OCI-LY7 (cell line): ENCODE measurements at regions not wholly inside any gene's neighbourhood (a gene's known extent, or its start where the extent isn't known, plus 50 kb on each side); places are given as distances from the start of the nearest gene placed in this dataset.

Experiments
- BruUV-seq: library from RNA; stranded (reverse); fragments of 400-500 nt; replicated peaks from 2 replicates; lab custom pipeline; 2021; lab: Mats Ljungman, UMichigan
- CTCF ChIA-PET: fragments of 300-600 bp; sonication (Branson Sonifier 250); formaldehyde crosslinking; loops from one replicate; lab custom pipeline; 2022; ENCODE audit warnings: antibody characterized with exemption; ENCODE audit not compliant: unreplicated experiment; lab: Charles Lee
- POLR2A ChIA-PET: fragments of 300-600 bp; sonication (Branson Sonifier 250); formaldehyde crosslinking; loops from one replicate; lab custom pipeline; 2022; ENCODE audit warnings: antibody characterized with exemption; lab: Charles Lee
- DNase-seq: peaks from one replicate; pipeline ENCODE4 v3.0.0-alpha.2; 2015; ENCODE audit warnings: low spot score
- H2AFZ ChIP-seq: fragments of 200-600 bp; sonication (generic), shearing (Covaris generic); 2 replicates; pipeline ENCODE4 v1.6.1; 2014; ENCODE audit warnings: mild to moderate bottlenecking, antibody characterized with exemption, low read length, moderate library complexity
- H3K27ac ChIP-seq: fragments of 200-600 bp; sonication (generic); 2 replicates; pipeline ENCODE4 v1.5.1; 2014; ENCODE audit warnings: mixed run types, low read depth, mild to moderate bottlenecking, moderate library complexity, low read length, inconsistent platforms; ENCODE audit not compliant: poor library complexity, severe bottlenecking
- H3K36me3 ChIP-seq: fragments of 200-600 bp; sonication (generic); 2 replicates; pipeline ENCODE4 v1.6.1; 2014; ENCODE audit warnings: mild to moderate bottlenecking, antibody characterized with exemption, low read length, moderate library complexity, mixed read lengths; ENCODE audit not compliant: insufficient read depth
- H3K4me1 ChIP-seq: fragments of 200-600 bp; sonication (generic); 2 replicates; pipeline ENCODE4 v1.5.1; 2014; ENCODE audit warnings: mild to moderate bottlenecking, low read length; ENCODE audit not compliant: insufficient read depth, poor library complexity, severe bottlenecking
- H3K4me2 ChIP-seq: fragments of 200-600 bp; sonication (generic); 2 replicates; pipeline ENCODE4 v1.6.1; 2014; ENCODE audit warnings: mild to moderate bottlenecking, low read length
- H3K4me3 ChIP-seq: fragments of 200-600 bp; sonication (generic); 2 replicates; pipeline ENCODE4 v1.5.1; 2014; ENCODE audit warnings: mild to moderate bottlenecking, low read depth, low read length; ENCODE audit not compliant: poor library complexity, severe bottlenecking
- H3K79me2 ChIP-seq: fragments of 200-600 bp; sonication (generic); 2 replicates; pipeline ENCODE4 v1.6.1; 2016; ENCODE audit warnings: low read depth, mild to moderate bottlenecking, low read length, moderate library complexity, mixed read lengths; ENCODE audit not compliant: insufficient read depth
- H3K9me2 ChIP-seq: fragments of 200-600 bp; sonication (generic); 2 replicates; pipeline ENCODE4 v1.6.1; 2016; ENCODE audit warnings: mild to moderate bottlenecking, low read length, mixed read lengths; ENCODE audit not compliant: insufficient read depth
- H3K9me3 ChIP-seq: fragments of 200-600 bp; sonication (generic); 2 replicates; pipeline ENCODE4 v1.6.1; 2014; ENCODE audit warnings: mild to moderate bottlenecking, mixed run types, low read length, mixed read lengths
- H4K20me1 ChIP-seq: fragments of 200-600 bp; sonication (generic); 2 replicates; pipeline ENCODE4 v1.6.1; 2014; ENCODE audit warnings: mild to moderate bottlenecking, antibody characterized with exemption, low read length, moderate library complexity, mixed read lengths; ENCODE audit not compliant: insufficient read depth
- EZH2phosphoT487 ChIP-seq: fragments of 200-600 bp; sonication (generic); IDR thresholded peaks from 2 replicates; pipeline ENCODE4 v1.6.1; 2018; ENCODE audit warnings: low read depth, borderline replicate concordance, mild to moderate bottlenecking, mixed run types, antibody characterized with exemption, low read length, moderate library complexity, mixed read lengths
- intact Hi-C: fragments of 100-400 bp; cut with micrococcal nuclease; formaldehyde crosslinking; loops from one replicate; pipeline ENCODE4 v1.10.0; 2022; ENCODE audit not compliant: unreplicated experiment
- TF ChIP-seq, protein P1 (sequence below): fragments of 200-600 bp; sonication (generic); conservative IDR thresholded peaks from 2 replicates; pipeline ENCODE4 v1.5.1; 2014; ENCODE audit warnings: mild to moderate bottlenecking, antibody characterized with exemption, low read length, moderate library complexity, mixed read lengths

GRCh38 chr10:111390813-111391563, 314.2 kb downstream of the ADRA2A start:
- ChIA-PET POLR2A (interaction anchor here (0.6 kb wide), 1 partner anchor 1890 kb away, joined by 3 read pairs; no protein-coding TSS in a partner anchor), CTCF (no interaction called here)
- Histone ChIP-seq H3K27ac (no peak overlapping the region), H3K9me2 (no peaks in the 10 kb centered on the region), H4K20me1 (no peaks in the 10 kb centered on the region), H3K9me3 (no peaks in the 10 kb centered on the region), H3K79me2 (no peaks in the 10 kb centered on the region), H3K4me2 (no peak overlapping the region), H3K4me3 (no peak overlapping the region), H3K4me1 (no peaks in the 10 kb centered on the region), H2AFZ (no peak overlapping the region), H3K36me3 (no peaks in the 10 kb centered on the region)
- intact Hi-C loops, result no loop called here
- no TSS peak for BruUV-seq
- no peak for TF ChIP-seq EZH2phosphoT487
- TF ChIP-seq, protein P1, sequence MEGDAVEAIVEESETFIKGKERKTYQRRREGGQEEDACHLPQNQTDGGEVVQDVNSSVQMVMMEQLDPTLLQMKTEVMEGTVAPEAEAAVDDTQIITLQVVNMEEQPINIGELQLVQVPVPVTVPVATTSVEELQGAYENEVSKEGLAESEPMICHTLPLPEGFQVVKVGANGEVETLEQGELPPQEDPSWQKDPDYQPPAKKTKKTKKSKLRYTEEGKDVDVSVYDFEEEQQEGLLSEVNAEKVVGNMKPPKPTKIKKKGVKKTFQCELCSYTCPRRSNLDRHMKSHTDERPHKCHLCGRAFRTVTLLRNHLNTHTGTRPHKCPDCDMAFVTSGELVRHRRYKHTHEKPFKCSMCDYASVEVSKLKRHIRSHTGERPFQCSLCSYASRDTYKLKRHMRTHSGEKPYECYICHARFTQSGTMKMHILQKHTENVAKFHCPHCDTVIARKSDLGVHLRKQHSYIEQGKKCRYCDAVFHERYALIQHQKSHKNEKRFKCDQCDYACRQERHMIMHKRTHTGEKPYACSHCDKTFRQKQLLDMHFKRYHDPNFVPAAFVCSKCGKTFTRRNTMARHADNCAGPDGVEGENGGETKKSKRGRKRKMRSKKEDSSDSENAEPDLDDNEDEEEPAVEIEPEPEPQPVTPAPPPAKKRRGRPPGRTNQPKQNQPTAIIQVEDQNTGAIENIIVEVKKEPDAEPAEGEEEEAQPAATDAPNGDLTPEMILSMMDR, result no peak
- no peak for DNase-seq

DNA sequence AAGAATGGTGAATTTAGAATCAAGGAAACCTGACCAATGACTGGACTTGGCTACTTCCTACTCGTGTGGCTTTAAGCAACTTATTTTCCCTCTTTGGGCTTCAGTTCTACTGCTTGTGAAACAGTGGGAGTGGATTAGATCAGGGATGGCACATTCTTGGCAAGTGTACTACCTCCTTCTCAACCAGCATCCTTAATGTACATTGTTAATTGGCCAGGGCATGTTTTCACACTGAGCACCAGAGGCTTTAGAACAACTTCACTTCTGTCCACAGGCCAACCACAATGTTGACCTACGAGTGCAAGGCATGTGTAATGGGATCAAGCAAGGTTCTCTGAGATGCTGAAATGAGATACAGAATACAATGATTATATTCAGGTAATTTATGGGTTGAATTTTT, 315.3 kb downstream of the ADRA2A start:
- no TSS peak for BruUV-seq
- Histone ChIP-seq H3K79me2 (no peaks in the 10 kb centered on the region), H3K9me2 (no peaks in the 10 kb centered on the region), H3K4me2 (no peak overlapping the region), H3K9me3 (no peaks in the 10 kb centered on the region), H3K27ac (no peak overlapping the region), H3K4me3 (no peak overlapping the region), H3K4me1 (no peaks in the 10 kb centered on the region), H4K20me1 (no peaks in the 10 kb centered on the region), H3K36me3 (no peaks in the 10 kb centered on the region), H2AFZ (no peak overlapping the region)
- CTCF ChIA-PET, result no interaction called here
- TF ChIP-seq, protein P1, result no peak
- TF ChIP-seq EZH2phosphoT487, result no peak
- DNase-seq, result no peak
- intact Hi-C loops, result no loop called here
- POLR2A ChIA-PET, result interaction anchor here (0.6 to 0.7 kb wide), 2 partner anchors 11 to 92 kb away, joined by 3 read pairs; no protein-coding TSS in a partner anchor

DNA sequence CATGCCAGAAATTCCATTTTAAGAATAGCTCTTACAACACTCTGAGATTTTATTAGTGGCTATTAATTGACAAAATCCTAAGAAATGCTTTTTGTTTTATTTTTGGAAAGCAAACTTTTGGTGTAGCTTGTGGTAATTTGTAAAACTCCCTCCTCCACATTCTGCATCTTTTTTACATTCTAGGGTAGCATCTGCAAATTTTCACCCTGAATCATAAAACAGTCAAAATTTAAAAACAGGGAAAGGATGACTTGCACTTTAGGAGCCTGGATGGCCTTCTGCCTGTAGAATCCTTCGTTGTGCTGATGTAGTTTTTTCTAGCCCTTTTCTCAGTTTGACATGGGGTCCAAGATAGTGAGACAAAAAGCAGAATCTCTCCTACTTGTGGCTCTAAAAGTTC, 316.1 kb downstream of the ADRA2A start:
- no peak overlapping the region for H2AFZ ChIP-seq
- H3K9me2 ChIP-seq, result no peaks in the 10 kb centered on the region
- H3K4me2 ChIP-seq, result no peak overlapping the region
- H3K27ac ChIP-seq, result no peak overlapping the region
- POLR2A ChIA-PET, result interaction anchor here (0.7 to 1.3 kb wide), 2 partner anchors 10 to 18 kb away, joined by 3 read pairs; no protein-coding TSS in a partner anchor
- H3K36me3 ChIP-seq, result no peaks in the 10 kb centered on the region
- no peak for TF ChIP-seq EZH2phosphoT487
- TF ChIP-seq, protein P1, result no peak
- H3K79me2 ChIP-seq, result no peaks in the 10 kb centered on the region
- CTCF ChIA-PET, result no interaction called here
- intact Hi-C loops, result no loop called here
- no peak for DNase-seq
- BruUV-seq, result no TSS peak
- no peaks in the 10 kb centered on the region for H4K20me1 ChIP-seq
- H3K4me3 ChIP-seq, result no peak overlapping the region
- H3K9me3 ChIP-seq, result no peaks in the 10 kb centered on the region
- no peaks in the 10 kb centered on the region for H3K4me1 ChIP-seq
